ENCODE measurements at regions not wholly inside any gene's neighbourhood (a gene's known extent, or its start where the extent isn't known, plus 50 kb on each side); places are given as distances from the start of the nearest gene placed in this dataset.

- no peak for DNase-seq (ENCODE audit: low spot score)
- no peak overlapping the region for H3K4me3 ChIP-seq
- H3K27ac ChIP-seq: no peak overlapping the region
- H3K4me1 ChIP-seq (ENCODE audit: insufficient read depth): no peaks in the 10 kb centered on the region
- no peaks in the 10 kb centered on the region for H3K36me3 ChIP-seq (replicated peaks; ENCODE audit: insufficient read depth, low read depth)
- no peaks in the 10 kb centered on the region for H3K79me2 ChIP-seq
- no peaks in the 10 kb centered on the region for H4K20me1 ChIP-seq (ENCODE audit: insufficient read depth, poor library complexity, severe bottlenecking)
- H3K27me3 ChIP-seq: no peaks in the 10 kb centered on the region
- H3K4me2 ChIP-seq: no peak overlapping the region
- 60% methylated on average over 1 of the region's 1 CpG for WGBS (ENCODE audit: low lambda C conversion rate, missing lambda C conversion rate)
- no peaks in the 10 kb centered on the region for H3K9me3 ChIP-seq (ENCODE audit: low read depth)
- TF ChIP-seq EZH2 (IDR thresholded peaks at IDR 0.05; ENCODE audit: borderline replicate concordance) (no peak), CTCF (IDR thresholded peaks at IDR 0.05; ENCODE audit: poor library complexity) (no peak), EZH2phosphoT487 (IDR thresholded peaks at IDR 0.05; ENCODE audit: low read depth, severe bottlenecking, unreplicated experiment) (no peak)
- no peak overlapping the region for H2AFZ ChIP-seq
- H3K9me2 ChIP-seq (replicated peaks; ENCODE audit: insufficient read depth): no peaks in the 10 kb centered on the region
These were observed 656.6 kb downstream of the CBLN2 start for GRCh38 chr18:71887509-71887908.

- Histone ChIP-seq H3K27ac (no peak overlapping the region), H3K27me3 (no peaks in the 10 kb centered on the region), H3K79me2 (no peaks in the 10 kb centered on the region), H3K9me3 (ENCODE audit: low read depth) (no peaks in the 10 kb centered on the region), H3K4me1 (ENCODE audit: insufficient read depth) (no peaks in the 10 kb centered on the region), H3K4me3 (no peak overlapping the region), H2AFZ (no peak overlapping the region), H4K20me1 (ENCODE audit: insufficient read depth, poor library complexity, severe bottlenecking) (no peaks in the 10 kb centered on the region), H3K9me2 (replicated peaks; ENCODE audit: insufficient read depth) (no peaks in the 10 kb centered on the region), H3K4me2 (no peak overlapping the region), H3K36me3 (replicated peaks; ENCODE audit: insufficient read depth, low read depth) (no peaks in the 10 kb centered on the region)
- 85% methylated on average over 4 of the region's 4 CpGs for WGBS (ENCODE audit: low lambda C conversion rate, missing lambda C conversion rate)
- no peak for DNase-seq (ENCODE audit: low spot score)
- TF ChIP-seq EZH2 (IDR thresholded peaks at IDR 0.05; ENCODE audit: borderline replicate concordance) (no peak), CTCF (IDR thresholded peaks at IDR 0.05; ENCODE audit: poor library complexity) (no peak), EZH2phosphoT487 (IDR thresholded peaks at IDR 0.05; ENCODE audit: low read depth, severe bottlenecking, unreplicated experiment) (no peak)
These were observed 665.9 kb downstream of the CBLN2 start for GRCh38 chr18:71878226-71878625.

GRCh38 chr18:71873695-71874094, 670.4 kb downstream of the CBLN2 start:
- no peaks in the 10 kb centered on the region for H3K9me2 ChIP-seq (replicated peaks; ENCODE audit: insufficient read depth)
- no peak for TF ChIP-seq CTCF (IDR thresholded peaks at IDR 0.05; ENCODE audit: poor library complexity)
- TF ChIP-seq EZH2phosphoT487 (IDR thresholded peaks at IDR 0.05; ENCODE audit: low read depth, severe bottlenecking, unreplicated experiment): no peak
- TF ChIP-seq EZH2 (IDR thresholded peaks at IDR 0.05; ENCODE audit: borderline replicate concordance): no peak
- WGBS (ENCODE audit: low lambda C conversion rate, missing lambda C conversion rate): 74% methylated on average over 4 of the region's 4 CpGs

GRCh38 chr18:71865888-71866287, 678.3 kb downstream of the CBLN2 start:
- H3K4me1 ChIP-seq (ENCODE audit: insufficient read depth): no peaks in the 10 kb centered on the region
- no peaks in the 10 kb centered on the region for H3K79me2 ChIP-seq
- H3K27ac ChIP-seq: no peak overlapping the region
- no peak overlapping the region for H3K4me2 ChIP-seq
- H3K36me3 ChIP-seq (replicated peaks; ENCODE audit: insufficient read depth, low read depth): no peaks in the 10 kb centered on the region
- no peaks in the 10 kb centered on the region for H3K27me3 ChIP-seq
- WGBS (ENCODE audit: low lambda C conversion rate, missing lambda C conversion rate): 88% methylated on average over 5 of the region's 5 CpGs
- H3K9me3 ChIP-seq (ENCODE audit: low read depth): no peaks in the 10 kb centered on the region
- H4K20me1 ChIP-seq (ENCODE audit: insufficient read depth, poor library complexity, severe bottlenecking): no peaks in the 10 kb centered on the region
- TF ChIP-seq EZH2 (IDR thresholded peaks at IDR 0.05; ENCODE audit: borderline replicate concordance) (no peak), EZH2phosphoT487 (IDR thresholded peaks at IDR 0.05; ENCODE audit: low read depth, severe bottlenecking, unreplicated experiment) (no peak), CTCF (IDR thresholded peaks at IDR 0.05; ENCODE audit: poor library complexity) (no peak)
- no peak overlapping the region for H2AFZ ChIP-seq
- no peak for DNase-seq (ENCODE audit: low spot score)
- H3K9me2 ChIP-seq (replicated peaks; ENCODE audit: insufficient read depth): no peaks in the 10 kb centered on the region
- H3K4me3 ChIP-seq: no peak overlapping the region

More at GRCh38 chr18:71873695-71874094, 670.4 kb downstream of the CBLN2 start:
- no peak overlapping the region for H3K4me2 ChIP-seq
- H3K9me3 ChIP-seq (ENCODE audit: low read depth): no peaks in the 10 kb centered on the region
- no peak overlapping the region for H3K27ac ChIP-seq
- no peak overlapping the region for H3K4me3 ChIP-seq
- DNase-seq (ENCODE audit: low spot score): no peak
- no peaks in the 10 kb centered on the region for H3K79me2 ChIP-seq
- no peaks in the 10 kb centered on the region for H3K36me3 ChIP-seq (replicated peaks; ENCODE audit: insufficient read depth, low read depth)
- H4K20me1 ChIP-seq (ENCODE audit: insufficient read depth, poor library complexity, severe bottlenecking): no peaks in the 10 kb centered on the region
- H3K27me3 ChIP-seq: no peaks in the 10 kb centered on the region
- H3K4me1 ChIP-seq (ENCODE audit: insufficient read depth): no peaks in the 10 kb centered on the region
- no peak overlapping the region for H2AFZ ChIP-seq
